Osteoblast (primary cell): ENCODE measurements at regions not wholly inside any gene's neighbourhood (a gene's known extent, or its start where the extent isn't known, plus 50 kb on each side); places are given as distances from the start of the nearest gene placed in this dataset.
"Not testable (repeated sequence)": the region's sequence is repeated elsewhere in the genome, so short reads cannot be mapped to it uniquely, and the experiment has no call there.

Source experiments
- DNase-seq: peaks from one replicate; pipeline ENCODE4 v3.0.0; 2011; ENCODE audit warnings: low spot score, mixed read lengths; ENCODE audit not compliant: insufficient read length; ENCODE audit errors: missing footprints
- H2AFZ ChIP-seq: 2 replicates; pipeline ENCODE4 v1.6.0; 2011; ENCODE audit warnings: mild to moderate bottlenecking, low read length
- H3K27ac ChIP-seq: 2 replicates; pipeline ENCODE4 v1.5.1; 2011; ENCODE audit warnings: mild to moderate bottlenecking, low read depth, low read length, moderate library complexity
- H3K27me3 ChIP-seq: 2 replicates; pipeline ENCODE4 v1.6.0; 2012; ENCODE audit warnings: mild to moderate bottlenecking, control low read depth, inconsistent platforms, low read length, moderate library complexity; ENCODE audit not compliant: insufficient read depth
- H3K36me3 ChIP-seq: 2 replicates; pipeline ENCODE4 v1.5.1; 2011; ENCODE audit warnings: mild to moderate bottlenecking, low read length, control low read depth, moderate library complexity; ENCODE audit not compliant: insufficient read depth
- H3K4me1 ChIP-seq: 2 replicates; pipeline ENCODE4 v1.5.1; 2011; ENCODE audit warnings: mild to moderate bottlenecking, low read length, control low read depth, moderate library complexity; ENCODE audit not compliant: insufficient read depth
- H3K4me2 ChIP-seq: 2 replicates; pipeline ENCODE4 v1.6.0; 2011; ENCODE audit warnings: mild to moderate bottlenecking, low read length; ENCODE audit not compliant: insufficient read depth
- H3K4me3 ChIP-seq: fragments of 200-600 bp; sonication (generic); 3 replicates; pipeline ENCODE4 v1.5.1; 2012; ENCODE audit warnings: mild to moderate bottlenecking, low read length, inconsistent platforms; ENCODE audit not compliant: insufficient read depth
- H3K79me2 ChIP-seq: 2 replicates; pipeline ENCODE4 v1.6.0; 2012; ENCODE audit warnings: mild to moderate bottlenecking, low read length, control low read depth, inconsistent platforms; ENCODE audit not compliant: insufficient read depth
- H3K9me3 ChIP-seq: 2 replicates; pipeline ENCODE4 v1.5.1; 2011; ENCODE audit warnings: low read depth, low read length, control low read depth
- H4K20me1 ChIP-seq: 2 replicates; pipeline ENCODE4 v1.6.0; 2012; ENCODE audit warnings: mild to moderate bottlenecking, low read length, control low read depth; ENCODE audit not compliant: insufficient read depth
- TF ChIP-seq, protein P1 (sequence below): IDR thresholded peaks from 2 replicates; pipeline ENCODE4 v1.5.1; 2011; ENCODE audit warnings: mild to moderate bottlenecking, low read depth, low read length, moderate library complexity; ENCODE audit errors: extremely low read depth

DNA sequence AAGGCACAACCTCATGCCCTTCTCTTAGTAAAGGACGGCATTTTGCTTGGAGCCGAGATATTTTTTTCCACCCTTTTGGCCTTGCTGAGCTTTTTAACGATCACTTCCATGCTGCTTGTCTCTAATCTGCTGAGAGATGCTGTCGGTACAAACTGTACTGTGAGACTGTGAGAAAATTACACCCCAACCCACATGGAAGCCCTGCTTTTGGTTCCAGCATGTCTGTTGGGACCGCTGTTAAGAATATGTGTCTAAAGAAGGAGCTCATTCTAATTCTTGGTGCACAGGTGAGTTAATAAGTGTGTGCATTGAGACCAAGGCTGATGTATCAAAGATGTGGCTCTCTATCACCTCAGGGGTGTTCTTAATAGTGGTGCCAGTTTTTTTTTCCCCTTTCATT, 304.5 kb upstream of the MAP3K7 start:
- Histone ChIP-seq H3K4me2 (no peak overlapping the region), H3K79me2 (no peaks in the 10 kb centered on the region), H4K20me1 (no peaks in the 10 kb centered on the region), H3K36me3 (no peaks in the 10 kb centered on the region), H3K27me3 (no peaks in the 10 kb centered on the region), H3K9me3 (no peaks in the 10 kb centered on the region), H3K4me3 (no peak overlapping the region), H2AFZ (no peak overlapping the region), H3K4me1 (no peaks in the 10 kb centered on the region), H3K27ac (no peak overlapping the region)
- no peak for DNase-seq
- TF ChIP-seq, protein P1, sequence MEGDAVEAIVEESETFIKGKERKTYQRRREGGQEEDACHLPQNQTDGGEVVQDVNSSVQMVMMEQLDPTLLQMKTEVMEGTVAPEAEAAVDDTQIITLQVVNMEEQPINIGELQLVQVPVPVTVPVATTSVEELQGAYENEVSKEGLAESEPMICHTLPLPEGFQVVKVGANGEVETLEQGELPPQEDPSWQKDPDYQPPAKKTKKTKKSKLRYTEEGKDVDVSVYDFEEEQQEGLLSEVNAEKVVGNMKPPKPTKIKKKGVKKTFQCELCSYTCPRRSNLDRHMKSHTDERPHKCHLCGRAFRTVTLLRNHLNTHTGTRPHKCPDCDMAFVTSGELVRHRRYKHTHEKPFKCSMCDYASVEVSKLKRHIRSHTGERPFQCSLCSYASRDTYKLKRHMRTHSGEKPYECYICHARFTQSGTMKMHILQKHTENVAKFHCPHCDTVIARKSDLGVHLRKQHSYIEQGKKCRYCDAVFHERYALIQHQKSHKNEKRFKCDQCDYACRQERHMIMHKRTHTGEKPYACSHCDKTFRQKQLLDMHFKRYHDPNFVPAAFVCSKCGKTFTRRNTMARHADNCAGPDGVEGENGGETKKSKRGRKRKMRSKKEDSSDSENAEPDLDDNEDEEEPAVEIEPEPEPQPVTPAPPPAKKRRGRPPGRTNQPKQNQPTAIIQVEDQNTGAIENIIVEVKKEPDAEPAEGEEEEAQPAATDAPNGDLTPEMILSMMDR = no peak

DNA sequence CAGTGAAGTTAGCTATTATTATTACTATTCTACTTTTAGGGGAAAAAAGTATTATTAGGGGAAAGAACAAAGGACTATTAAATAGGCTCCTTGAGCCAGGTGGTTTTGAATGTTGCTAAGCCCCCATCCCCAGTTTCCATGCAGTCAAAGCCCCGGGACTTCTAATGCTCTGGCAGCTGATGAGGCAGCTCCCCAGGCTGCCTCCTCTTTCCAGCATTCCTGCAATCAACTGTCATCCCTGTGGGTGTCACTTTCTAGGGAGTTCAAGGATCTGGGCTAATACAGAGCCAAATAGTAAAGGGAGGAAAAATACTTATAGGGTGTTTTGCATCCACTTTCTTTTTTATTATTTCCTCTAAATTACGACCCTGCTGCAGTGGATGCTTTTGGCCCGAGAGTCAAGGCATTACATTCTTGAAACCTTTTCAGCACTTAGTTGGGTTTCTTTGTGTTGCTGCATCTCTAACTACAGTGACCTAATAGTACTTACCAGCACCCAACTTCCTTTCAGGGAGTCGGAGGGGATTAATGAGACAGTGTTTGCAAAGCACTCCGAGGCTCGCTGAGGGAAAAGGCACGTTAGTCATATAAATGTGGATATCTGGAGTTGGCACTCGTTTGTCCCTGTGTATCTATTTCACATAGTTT, 303.9 kb upstream of the MAP3K7 start:
- Histone ChIP-seq H4K20me1 (no peaks in the 10 kb centered on the region), H3K27me3 (no peaks in the 10 kb centered on the region), H3K9me3 (no peaks in the 10 kb centered on the region), H3K36me3 (no peaks in the 10 kb centered on the region), H3K4me3 (no peak overlapping the region), H3K79me2 (no peaks in the 10 kb centered on the region), H3K4me1 (no peaks in the 10 kb centered on the region), H2AFZ (no peak overlapping the region), H3K4me2 (no peak overlapping the region), H3K27ac (no peak overlapping the region)
- DNase-seq = no peak
- TF ChIP-seq, protein P1 = no peak

GRCh38 chr6:90887764-90888163, 300.9 kb upstream of the MAP3K7 start:
- H3K27ac ChIP-seq = no peak overlapping the region
- no peaks in the 10 kb centered on the region for H4K20me1 ChIP-seq
- H3K27me3 ChIP-seq = no peaks in the 10 kb centered on the region
- no peaks in the 10 kb centered on the region for H3K36me3 ChIP-seq
- no peak overlapping the region for H3K4me3 ChIP-seq
- no peak overlapping the region for H2AFZ ChIP-seq
- no peaks in the 10 kb centered on the region for H3K79me2 ChIP-seq
- no peak for DNase-seq
- no peaks in the 10 kb centered on the region for H3K9me3 ChIP-seq
- H3K4me1 ChIP-seq = no peaks in the 10 kb centered on the region
- TF ChIP-seq, protein P1 = no peak
- no peak overlapping the region for H3K4me2 ChIP-seq

DNA sequence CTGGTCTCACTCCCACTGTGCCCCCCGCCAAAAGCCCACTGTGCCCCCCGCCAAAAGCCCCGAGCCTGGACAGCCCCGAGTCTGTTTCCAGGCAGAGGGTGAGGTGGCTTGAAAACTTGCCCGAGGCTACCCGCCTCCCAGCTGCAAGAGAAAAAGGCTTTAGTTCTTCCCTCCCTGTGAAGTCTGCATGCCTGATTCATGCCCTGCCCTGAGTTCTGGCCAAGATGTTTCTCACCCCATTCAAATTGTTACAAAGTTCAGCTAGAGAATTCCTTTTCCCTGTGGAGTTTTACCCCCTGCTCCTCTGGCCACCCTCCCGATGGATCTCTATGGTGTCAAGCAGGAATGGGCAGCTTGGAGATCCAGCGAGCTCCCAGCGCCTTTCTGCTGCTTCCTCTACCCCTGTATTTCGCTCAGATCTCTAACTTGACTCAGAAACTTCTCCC, 298.8 kb upstream of the MAP3K7 start:
- H3K4me1 ChIP-seq = no peaks in the 10 kb centered on the region
- no peak overlapping the region for H3K4me2 ChIP-seq
- no peaks in the 10 kb centered on the region for H3K27me3 ChIP-seq
- H3K9me3 ChIP-seq = no peaks in the 10 kb centered on the region
- no peak overlapping the region for H2AFZ ChIP-seq
- no peaks in the 10 kb centered on the region for H4K20me1 ChIP-seq
- H3K36me3 ChIP-seq = no peaks in the 10 kb centered on the region
- H3K4me3 ChIP-seq = no peak overlapping the region
- no peak for DNase-seq
- TF ChIP-seq, protein P1 = no peak
- no peaks in the 10 kb centered on the region for H3K79me2 ChIP-seq
- H3K27ac ChIP-seq = no peak overlapping the region

DNA sequence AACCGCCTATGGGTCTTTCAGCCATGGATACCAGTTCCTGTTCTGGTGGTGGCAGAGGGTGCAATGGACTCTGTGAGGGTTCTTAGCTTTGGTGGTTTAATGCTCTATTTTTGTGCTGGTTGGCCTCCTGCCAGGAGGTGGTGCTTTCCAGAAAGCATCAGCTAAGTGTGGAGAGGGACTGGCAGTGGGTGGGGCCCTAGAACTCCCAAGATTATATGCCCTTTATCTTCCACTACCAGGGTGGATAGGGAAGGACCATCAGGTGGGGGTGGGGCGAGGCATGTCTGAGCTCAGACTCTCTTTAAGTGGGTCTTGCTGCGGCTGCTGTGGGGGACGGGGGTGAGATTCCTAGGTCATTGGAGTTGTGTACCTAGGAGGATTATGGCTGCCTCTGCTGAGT, 298.3 kb upstream of the MAP3K7 start:
- not testable (repeated sequence) for H3K36me3 ChIP-seq, H4K20me1 ChIP-seq, H3K4me3 ChIP-seq, H3K4me2 ChIP-seq, H3K4me1 ChIP-seq, H3K27ac ChIP-seq, H3K27me3 ChIP-seq, H3K79me2 ChIP-seq, H3K9me3 ChIP-seq, H2AFZ ChIP-seq, DNase-seq
